ENCODE measurements at regions not wholly inside any gene's neighbourhood (a gene's known extent, or its start where the extent isn't known, plus 50 kb on each side); places are given as distances from the start of the nearest gene placed in this dataset.

DNA sequence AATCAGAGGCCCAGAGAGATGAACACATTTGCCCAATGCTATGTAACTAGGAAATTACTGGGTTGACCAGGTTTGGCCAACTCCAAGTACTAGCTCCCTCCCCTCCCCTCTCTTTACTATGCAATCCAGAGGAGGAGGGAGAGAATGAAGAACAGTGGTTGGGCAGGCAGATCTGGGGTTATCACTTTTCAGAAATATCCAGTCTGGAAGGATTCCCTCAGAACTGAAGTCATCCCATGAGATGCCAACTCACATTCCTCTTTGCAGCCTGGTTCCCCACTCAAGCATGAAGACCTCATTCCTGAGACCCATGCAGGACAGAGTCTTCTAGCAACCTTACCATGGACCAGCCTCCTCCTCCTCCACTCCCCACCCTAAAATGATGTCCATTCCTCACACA is 201.1 kb downstream of the TLE3 start:
- DNase-seq: no peak
- no peak overlapping the region for H3K27ac Mint-ChIP-seq
- no peak overlapping the region for H3K4me3 Mint-ChIP-seq
- no peaks in the 10 kb centered on the region for H3K36me3 Mint-ChIP-seq
- no peaks in the 10 kb centered on the region for H3K4me1 Mint-ChIP-seq
- H3K27me3 Mint-ChIP-seq (ENCODE audit: low read depth in 3 of 3): peaks cover 4 to 13% (median 12%) of the 10 kb centered on the region in 3 donors
- peaks cover 0 to 2% (median 0%) of the 10 kb centered on the region in 6 donors for H3K9me3 Mint-ChIP-seq

DNA sequence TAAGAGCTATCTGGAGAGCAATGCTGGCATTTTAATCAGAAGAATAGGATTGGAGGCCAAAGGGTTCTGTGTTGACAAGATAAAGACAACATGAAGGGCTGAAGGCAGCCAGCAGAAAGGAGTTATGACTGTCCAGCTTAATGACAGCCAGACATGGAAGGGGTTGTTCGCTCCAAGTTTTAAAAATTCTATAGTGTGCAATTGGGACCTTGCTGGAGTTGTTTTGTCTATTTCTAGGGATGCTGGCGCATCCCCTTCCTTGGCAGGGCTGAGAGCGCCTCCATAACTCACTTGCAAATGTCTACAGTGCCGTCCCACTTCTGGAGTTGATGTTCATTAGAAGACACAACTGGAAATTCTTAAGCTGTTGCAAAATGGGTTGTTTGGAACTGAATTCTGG is 200.7 kb downstream of the TLE3 start:
- H3K9me3 Mint-ChIP-seq: peaks cover 0 to 2% (median 0%) of the 10 kb centered on the region in 6 donors
- no peak overlapping the region for H3K27ac Mint-ChIP-seq
- H3K4me3 Mint-ChIP-seq: no peak overlapping the region
- DNase-seq: no peak
- H3K36me3 Mint-ChIP-seq: no peaks in the 10 kb centered on the region
- H3K27me3 Mint-ChIP-seq (ENCODE audit: low read depth in 3 of 3): peaks cover 4 to 13% (median 12%) of the 10 kb centered on the region in 3 donors
- H3K4me1 Mint-ChIP-seq: no peaks in the 10 kb centered on the region

DNA sequence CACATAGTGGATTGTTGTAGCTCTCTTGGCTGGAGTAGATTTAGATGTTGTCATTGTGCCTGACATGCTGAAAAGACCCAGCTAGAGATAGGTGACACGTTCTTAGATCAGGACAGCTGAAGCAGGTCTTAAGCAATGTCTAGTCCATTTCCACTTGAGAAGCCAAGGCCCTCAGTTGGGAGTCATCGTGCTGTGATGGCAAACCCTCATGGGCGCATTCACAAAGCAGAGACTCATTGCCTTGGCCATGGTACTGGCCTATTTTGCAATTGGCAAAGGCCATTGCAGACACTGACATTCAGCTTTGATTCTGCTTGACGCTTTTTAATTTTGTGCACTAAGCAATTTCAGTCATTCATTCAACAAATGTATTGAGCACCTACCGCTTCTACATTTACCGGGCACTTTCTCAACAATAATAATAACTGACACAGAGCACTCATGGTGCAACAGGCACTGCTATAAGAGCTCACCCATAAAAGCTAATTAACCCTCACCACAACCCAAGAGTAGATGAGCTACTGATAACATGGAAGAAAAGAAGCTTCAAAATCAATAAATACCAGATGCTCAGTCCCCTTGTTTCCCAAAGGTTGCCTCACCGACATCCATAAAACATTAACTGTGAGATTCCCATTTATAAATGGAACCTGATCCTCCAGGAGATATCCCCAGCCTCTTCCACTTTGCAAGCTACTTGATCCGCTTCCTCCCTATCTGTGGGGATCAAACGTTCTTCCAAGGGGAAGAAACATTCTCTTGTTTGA is 200.1 kb downstream of the TLE3 start:
- Mint-ChIP-seq H3K27ac (no peak overlapping the region), H3K4me1 (no peaks in the 10 kb centered on the region), H3K4me3 (no peak overlapping the region), H3K27me3 (ENCODE audit: low read depth in 3 of 3) (peaks cover 4 to 13% (median 12%) of the 10 kb centered on the region in 3 donors), H3K9me3 (peaks cover 0 to 2% (median 0%) of the 10 kb centered on the region in 6 donors), H3K36me3 (no peaks in the 10 kb centered on the region)
- no peak for DNase-seq

DNA sequence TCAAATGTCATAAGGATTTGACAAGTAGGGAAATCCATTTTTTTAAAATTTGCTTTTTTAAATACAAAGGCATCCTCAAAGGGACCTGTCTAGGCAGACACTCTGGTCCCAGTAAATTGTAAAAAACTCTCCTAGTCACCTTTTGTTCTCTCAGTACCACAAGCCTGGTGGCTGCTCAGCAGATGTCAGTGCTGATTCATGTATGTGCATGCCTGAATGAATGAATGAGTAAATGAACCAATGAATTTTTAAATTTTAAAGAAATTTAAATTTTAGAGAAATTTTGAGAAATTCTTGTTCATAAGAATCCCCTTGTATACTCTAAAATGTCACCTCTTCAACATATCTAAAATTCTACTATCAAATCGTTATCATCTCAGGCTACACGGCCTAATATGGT is 199.5 kb downstream of the TLE3 start:
- Mint-ChIP-seq H3K9me3 (peaks cover 0 to 2% (median 0%) of the 10 kb centered on the region in 6 donors), H3K4me3 (no peak overlapping the region), H3K27ac (no peak overlapping the region), H3K36me3 (no peaks in the 10 kb centered on the region), H3K27me3 (ENCODE audit: low read depth in 3 of 3) (peaks cover 4 to 14% (median 11%) of the 10 kb centered on the region in 3 donors), H3K4me1 (no peaks in the 10 kb centered on the region)
- no peak for DNase-seq

DNA sequence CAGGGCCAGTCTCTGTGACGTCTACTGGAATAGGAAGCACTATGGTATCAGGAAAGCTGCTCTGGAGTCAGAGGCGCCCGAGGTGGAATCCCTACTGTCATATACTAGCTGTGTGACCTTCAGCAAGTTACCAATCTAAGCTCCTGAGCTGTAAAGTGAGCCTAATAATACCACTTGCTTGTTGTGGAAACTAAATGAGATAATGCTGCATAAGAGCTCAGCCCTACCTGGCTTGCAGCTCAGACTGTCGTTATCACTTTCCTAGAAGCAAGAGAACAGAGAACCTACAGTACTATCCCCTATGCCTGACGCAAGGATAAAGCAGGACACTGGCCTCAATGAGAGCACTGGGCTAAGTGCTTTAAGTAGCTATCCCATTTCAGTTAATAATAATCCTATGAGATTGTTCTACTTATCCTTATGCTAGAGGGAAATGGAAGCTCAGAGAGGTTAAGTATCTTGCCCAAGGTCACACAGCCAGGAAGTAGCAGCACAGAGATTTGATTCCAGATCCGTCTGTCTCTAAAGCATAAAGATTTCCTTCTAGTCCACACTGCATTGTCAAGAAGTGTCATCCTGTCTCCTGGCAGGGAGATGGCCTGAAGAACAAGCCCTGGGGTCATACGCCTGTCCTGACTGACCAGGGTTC is 195.2 kb downstream of the TLE3 start:
- no peaks in the 10 kb centered on the region for H3K9me3 Mint-ChIP-seq
- no peak overlapping the region for H3K27ac Mint-ChIP-seq
- peaks cover 0 to 6% (median 4%) of the 10 kb centered on the region in 3 donors for H3K27me3 Mint-ChIP-seq (ENCODE audit: low read depth in 3 of 3)
- H3K36me3 Mint-ChIP-seq: no peaks in the 10 kb centered on the region
- no peaks in the 10 kb centered on the region for H3K4me1 Mint-ChIP-seq
- DNase-seq: no peak
- H3K4me3 Mint-ChIP-seq: no peak overlapping the region

DNA sequence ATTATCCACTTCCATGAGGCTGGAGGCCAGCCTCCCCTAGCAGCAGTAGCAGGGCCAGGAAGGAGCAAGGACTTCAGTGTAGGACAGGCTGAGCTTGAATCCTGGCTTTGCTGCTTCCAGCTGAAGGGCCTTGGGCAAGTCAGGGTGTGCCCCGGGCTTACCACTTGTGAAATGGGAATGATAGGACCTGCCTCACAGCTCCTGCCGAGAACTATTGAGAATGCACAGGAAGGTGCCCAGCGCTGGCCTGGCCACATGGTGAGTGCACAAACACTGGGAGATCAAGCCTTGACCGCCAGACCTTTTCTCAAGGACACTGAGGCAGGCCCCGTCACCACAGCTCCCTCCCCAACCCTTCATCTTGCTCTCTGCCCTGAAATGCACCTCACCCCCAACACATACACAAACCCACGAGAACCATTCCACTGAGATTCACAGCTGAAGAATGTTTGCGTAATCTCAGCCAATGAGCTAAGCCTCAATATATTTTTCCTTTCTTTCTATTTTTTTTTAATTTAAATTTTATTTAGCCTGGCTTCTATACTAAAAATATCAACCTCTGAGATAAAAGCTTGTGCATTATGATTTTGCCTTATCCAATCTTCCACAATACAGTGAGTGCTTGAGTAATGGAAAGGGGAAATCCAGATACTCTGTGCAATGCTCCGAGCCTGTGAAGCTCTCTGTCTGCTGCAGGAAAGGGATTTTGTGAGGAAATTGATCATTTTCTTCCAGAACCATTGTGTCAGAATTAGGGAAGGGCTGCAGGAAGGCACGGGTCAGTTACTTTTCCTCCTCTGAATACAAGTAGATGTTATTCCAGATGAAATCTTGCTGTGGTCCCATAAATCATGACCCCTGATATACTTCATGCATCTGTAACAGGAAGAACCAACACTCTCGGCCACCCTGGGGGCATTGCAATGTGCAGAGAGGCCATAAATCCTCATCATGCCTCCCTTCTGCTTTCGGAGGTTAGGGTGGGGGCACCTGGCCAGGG is 193.9 kb downstream of the TLE3 start:
- DNase-seq: no peak
- Mint-ChIP-seq H3K27me3 (ENCODE audit: low read depth in 3 of 3) (peaks cover 2 to 4% (median 3%) of the 10 kb centered on the region in 3 donors), H3K36me3 (no peaks in the 10 kb centered on the region), H3K4me1 (no peaks in the 10 kb centered on the region), H3K27ac (no peak overlapping the region), H3K9me3 (no peaks in the 10 kb centered on the region), H3K4me3 (no peak overlapping the region)

DNA sequence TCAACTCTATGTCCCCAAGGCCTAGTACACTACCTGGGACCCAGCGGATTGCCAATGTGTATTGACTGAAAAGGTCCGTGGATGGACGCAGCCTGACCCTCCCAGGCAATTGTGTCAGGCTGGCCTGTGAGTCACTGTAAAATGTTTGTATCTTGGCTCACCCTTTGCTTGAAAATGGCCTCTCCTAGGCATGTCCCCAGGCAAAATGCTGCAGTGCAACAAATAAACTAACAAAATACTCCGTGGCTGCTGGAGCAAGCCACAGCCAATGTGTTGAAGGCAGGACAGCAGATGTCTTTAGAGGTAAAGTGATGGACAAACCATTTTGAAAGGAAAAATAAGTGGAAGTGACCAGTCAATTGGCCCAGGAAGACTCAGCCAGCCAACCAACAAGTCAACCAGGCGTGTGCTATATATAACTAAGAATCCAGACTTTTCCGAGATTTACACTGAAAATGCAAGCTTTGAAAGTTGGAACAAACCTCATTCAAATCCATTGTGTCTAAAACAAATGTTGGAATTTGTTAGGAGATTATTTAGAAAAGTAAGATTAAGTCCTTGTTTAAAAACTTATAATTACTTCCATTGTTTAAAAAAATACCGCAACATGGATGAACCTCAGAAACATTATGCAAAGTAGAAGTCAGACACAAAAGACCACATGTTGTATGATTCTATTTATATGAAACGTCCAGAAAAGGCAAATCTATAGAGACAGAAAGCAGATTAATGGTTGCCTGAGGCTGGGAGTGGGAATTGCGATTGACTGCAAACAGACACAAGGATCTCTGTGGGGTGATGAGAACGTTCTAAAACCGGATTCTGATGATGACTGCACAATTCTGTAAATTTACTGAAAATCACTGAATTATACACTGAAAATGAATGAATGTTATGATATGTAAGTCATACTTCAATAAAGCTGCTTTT is 191.2 kb downstream of the TLE3 start:
- H3K36me3 Mint-ChIP-seq: no peaks in the 10 kb centered on the region
- no peaks in the 10 kb centered on the region for H3K9me3 Mint-ChIP-seq
- H3K4me3 Mint-ChIP-seq: no peak overlapping the region
- H3K27me3 Mint-ChIP-seq (ENCODE audit: low read depth in 3 of 3): peaks cover 2 to 12% (median 4%) of the 10 kb centered on the region in 3 donors
- H3K27ac Mint-ChIP-seq: no peak overlapping the region
- DNase-seq: no peak
- no peaks in the 10 kb centered on the region for H3K4me1 Mint-ChIP-seq

DNA sequence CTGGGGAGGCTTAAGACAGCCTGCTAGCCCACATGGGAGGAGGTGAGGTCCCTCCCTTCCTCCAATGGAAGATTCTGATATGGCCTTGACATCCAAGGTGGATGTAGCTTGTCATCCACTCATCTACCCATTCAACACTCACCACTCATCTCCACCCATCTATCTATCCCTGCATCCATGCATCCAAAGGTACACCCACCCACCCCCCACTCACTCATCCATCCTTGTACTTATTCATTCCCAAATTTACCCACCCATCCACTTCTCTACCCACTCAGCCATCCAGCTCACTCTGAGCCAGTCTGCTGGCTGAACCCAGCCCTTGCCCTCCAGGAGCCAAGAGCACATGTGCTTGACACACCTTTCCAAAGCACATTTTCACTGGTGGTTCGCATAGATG is 189.7 kb downstream of the TLE3 start:
- Mint-ChIP-seq H3K36me3 (no peaks in the 10 kb centered on the region), H3K9me3 (no peaks in the 10 kb centered on the region)

DNA sequence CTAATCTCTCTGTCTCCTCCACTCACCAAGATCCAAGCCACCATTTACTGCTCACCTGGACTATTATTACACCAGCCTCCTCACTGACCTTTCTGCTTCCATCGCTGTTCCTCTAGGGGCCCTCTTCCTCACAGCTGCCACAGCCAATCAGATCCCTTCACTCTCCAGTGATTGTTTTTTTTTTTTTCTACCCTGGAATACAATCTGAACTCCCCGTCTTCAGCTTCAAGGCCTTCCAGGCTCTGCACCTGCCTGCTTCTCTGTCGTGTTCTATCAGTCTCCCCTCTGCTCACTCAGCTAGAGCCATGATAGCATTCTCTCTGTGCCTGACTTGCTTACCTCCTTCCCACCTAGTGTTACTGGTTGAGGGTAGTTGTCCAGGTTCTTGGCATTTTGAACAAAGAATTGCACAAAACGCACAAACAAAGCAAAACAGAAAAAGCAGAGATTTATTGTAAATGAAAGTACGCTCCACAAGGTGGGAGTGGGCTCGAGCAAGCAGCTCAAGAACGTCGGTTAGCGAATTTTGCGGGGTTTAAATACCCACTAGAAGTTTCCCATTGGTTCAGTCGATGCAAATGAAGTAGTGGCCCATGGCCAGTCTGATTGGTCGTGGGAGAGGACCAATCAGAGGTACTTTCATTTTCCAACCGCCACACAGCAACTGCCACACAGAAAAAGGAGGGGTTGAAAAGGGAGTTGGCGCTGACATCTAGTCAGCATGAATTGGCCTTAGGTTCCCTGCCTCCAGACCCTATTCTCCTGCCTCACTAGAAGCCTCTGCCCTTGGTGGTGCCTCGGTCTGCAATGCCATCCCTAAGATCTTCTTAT is 188.9 kb downstream of the TLE3 start:
- Mint-ChIP-seq H3K4me1 (no peaks in the 10 kb centered on the region), H3K4me3 (no peak overlapping the region), H3K36me3 (no peaks in the 10 kb centered on the region), H3K27me3 (ENCODE audit: low read depth in 3 of 3) (peaks cover 3 to 10% (median 5%) of the 10 kb centered on the region in 3 donors), H3K9me3 (no peaks in the 10 kb centered on the region), H3K27ac (no peak overlapping the region)
- no peak for DNase-seq

More for the DNA sequence above, 189.7 kb downstream of the TLE3 start:
- peaks cover 2 to 10% (median 3%) of the 10 kb centered on the region in 3 donors for H3K27me3 Mint-ChIP-seq (ENCODE audit: low read depth in 3 of 3)
- no peaks in the 10 kb centered on the region for H3K4me1 Mint-ChIP-seq
- no peak overlapping the region for H3K4me3 Mint-ChIP-seq
- DNase-seq: no peak
- H3K27ac Mint-ChIP-seq: no peak overlapping the region

DNA sequence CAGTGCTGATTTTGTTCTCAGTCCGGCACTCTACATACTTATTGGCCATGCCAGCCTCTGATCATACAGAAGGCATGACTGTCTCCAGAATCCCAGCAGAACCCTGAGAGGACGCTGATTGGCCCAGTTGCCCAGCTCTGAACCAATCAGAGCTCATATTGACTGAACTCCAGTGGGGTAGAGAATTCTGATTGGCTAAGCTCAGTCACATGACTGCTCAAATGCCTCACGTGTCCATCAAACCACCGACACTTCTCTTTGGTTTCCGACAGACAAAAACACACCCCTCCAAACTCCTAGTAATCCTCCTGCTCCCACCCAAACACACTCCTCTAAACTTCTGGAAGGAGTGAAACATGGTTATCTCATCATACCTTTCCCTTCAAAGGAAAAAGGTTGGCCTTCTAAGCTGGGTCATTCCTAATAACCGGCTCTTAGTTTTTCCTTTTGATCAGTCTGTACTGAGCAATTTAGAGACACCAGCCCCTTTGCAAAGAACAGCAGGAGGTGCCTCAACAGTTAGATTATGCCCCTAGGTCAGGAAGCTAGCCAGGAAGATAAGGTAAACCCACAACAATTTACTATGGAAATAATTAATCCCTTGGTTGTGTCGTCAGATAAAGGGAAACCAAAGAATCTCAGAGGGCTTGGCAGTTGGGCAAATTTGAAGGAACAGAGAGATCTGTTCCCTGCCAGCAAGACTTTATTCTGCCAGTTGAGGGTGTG is 187.8 kb downstream of the TLE3 start:
- H3K27ac Mint-ChIP-seq: no peak overlapping the region
- no peaks in the 10 kb centered on the region for H3K9me3 Mint-ChIP-seq
- H3K27me3 Mint-ChIP-seq (ENCODE audit: low read depth in 3 of 3): peaks cover 3 to 13% (median 5%) of the 10 kb centered on the region in 3 donors
- no peak overlapping the region for H3K4me3 Mint-ChIP-seq
- no peak for DNase-seq
- H3K36me3 Mint-ChIP-seq: no peaks in the 10 kb centered on the region
- H3K4me1 Mint-ChIP-seq: no peaks in the 10 kb centered on the region

DNA sequence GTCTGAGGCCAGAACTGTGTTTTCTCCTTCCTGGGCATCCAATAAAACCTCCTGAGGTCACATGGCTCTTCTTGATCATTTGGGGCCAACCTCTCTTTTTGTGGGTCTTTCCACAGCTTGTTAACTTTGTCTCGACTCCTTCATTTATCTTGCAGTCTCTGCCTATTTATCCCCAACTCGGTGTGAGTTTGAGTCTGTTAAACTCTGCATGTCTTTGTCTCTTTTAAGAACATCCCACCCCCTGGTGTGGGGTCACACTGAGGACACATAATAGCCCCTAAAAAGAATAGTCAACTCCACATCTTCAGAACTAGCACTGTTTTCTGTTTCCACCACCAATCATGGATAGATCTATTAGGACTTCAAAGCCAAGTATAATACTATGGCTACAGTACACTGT is 187.2 kb downstream of the TLE3 start:
- H3K4me1 Mint-ChIP-seq: no peaks in the 10 kb centered on the region
- H3K4me3 Mint-ChIP-seq: no peak overlapping the region
- H3K36me3 Mint-ChIP-seq: no peaks in the 10 kb centered on the region
- H3K9me3 Mint-ChIP-seq: no peaks in the 10 kb centered on the region
- no peak overlapping the region for H3K27ac Mint-ChIP-seq
- DNase-seq: no peak
- H3K27me3 Mint-ChIP-seq (ENCODE audit: low read depth in 3 of 3): peaks cover 1 to 11% (median 5%) of the 10 kb centered on the region in 3 donors

DNA sequence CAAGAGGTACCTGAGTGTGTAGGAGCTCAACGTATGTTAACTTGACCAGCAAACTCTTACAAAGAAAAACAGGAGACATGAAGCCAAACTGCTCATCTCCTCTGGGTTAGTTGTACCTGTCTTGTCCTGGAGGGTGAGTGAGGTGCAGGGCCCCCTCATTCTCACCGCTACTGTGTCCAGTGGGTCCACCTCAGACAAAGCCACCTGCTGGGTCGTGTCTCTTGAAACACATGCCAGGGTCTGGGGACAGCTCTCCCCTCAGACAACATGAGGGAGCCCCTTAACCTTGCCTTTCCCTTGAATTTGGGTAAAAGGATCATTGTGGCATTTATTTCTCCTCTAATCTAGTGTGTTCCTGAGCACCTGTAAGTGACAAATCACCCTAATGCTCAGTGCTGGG is 185.6 kb downstream of the TLE3 start:
- H3K9me3 Mint-ChIP-seq: no peaks in the 10 kb centered on the region
- no peak for DNase-seq
- no peaks in the 10 kb centered on the region for H3K36me3 Mint-ChIP-seq
- peaks cover 1 to 11% (median 5%) of the 10 kb centered on the region in 3 donors for H3K27me3 Mint-ChIP-seq (ENCODE audit: low read depth in 3 of 3)
- no peak overlapping the region for H3K4me3 Mint-ChIP-seq
- no peak overlapping the region for H3K27ac Mint-ChIP-seq
- no peaks in the 10 kb centered on the region for H3K4me1 Mint-ChIP-seq

All from immature natural killer cell (primary cell).